Retinal pigment epithelial cell (primary cell): ENCODE measurements at regions not wholly inside any gene's neighbourhood (a gene's known extent, or its start where the extent isn't known, plus 50 kb on each side); places are given as distances from the start of the nearest gene placed in this dataset.

ENCODE experiments used
- DNase-seq: peaks from one replicate; pipeline ENCODE4 v3.0.0-alpha.2; 2010; ENCODE audit warnings: low read depth
- H3K4me3 ChIP-seq: 2 replicates; pipeline ENCODE4 v1.5.1; 2011; ENCODE audit warnings: mild to moderate bottlenecking, low read length, control low read depth, moderate library complexity
- CTCF ChIP-seq: conservative IDR thresholded peaks from 2 replicates; pipeline ENCODE4 v1.5.1; 2011; ENCODE audit warnings: low read depth, low read length, control low read depth, inconsistent platforms

GRCh38 chr17:70242781-70243437 is 73.6 kb downstream of the KCNJ2 start:
- no peak for DNase-seq
- TF ChIP-seq CTCF, result no peak
- no peak overlapping the region for H3K4me3 ChIP-seq

- no peak for DNase-seq
Measured at GRCh38 chr17:70251706-70252105, 82.4 kb downstream of the KCNJ2 start.

GRCh38 chr17:70254735-70255460 is 85.6 kb downstream of the KCNJ2 start:
- no peak for DNase-seq
- no peak overlapping the region for H3K4me3 ChIP-seq
- no peak for TF ChIP-seq CTCF

More at GRCh38 chr17:70251706-70252105, 82.4 kb downstream of the KCNJ2 start:
- no peak overlapping the region for H3K4me3 ChIP-seq
- no peak for TF ChIP-seq CTCF

GRCh38 chr17:70256751-70257150 is 87.4 kb downstream of the KCNJ2 start:
- H3K4me3 ChIP-seq, result no peak overlapping the region
- TF ChIP-seq CTCF, result no peak
- DNase-seq, result no peak

GRCh38 chr17:70258465-70258864 is 89.1 kb downstream of the KCNJ2 start:
- TF ChIP-seq CTCF, result no peak
- no peak for DNase-seq
- H3K4me3 ChIP-seq, result no peak overlapping the region

- no peak for TF ChIP-seq CTCF
- no peak for DNase-seq
- H3K4me3 ChIP-seq, result no peak overlapping the region
Measured at GRCh38 chr17:70259400-70259799, 90.1 kb downstream of the KCNJ2 start.

GRCh38 chr17:70261170-70261569 is 91.8 kb downstream of the KCNJ2 start:
- H3K4me3 ChIP-seq, result no peak overlapping the region
- DNase-seq, result no peak
- no peak for TF ChIP-seq CTCF
